22Rv1 (cell line): ENCODE measurements at regions not wholly inside any gene's neighbourhood (a gene's known extent, or its start where the extent isn't known, plus 50 kb on each side); places are given as distances from the start of the nearest gene placed in this dataset.

Experiments used
- H3K27ac ChIP-seq: fragments of 450-650 bp; 2 replicates; pipeline ENCODE4 v1.5.1; 2017
- ZFX ChIP-seq: fragments of 450-650 bp; IDR thresholded peaks from 2 replicates; pipeline ENCODE4 v1.6.1; 2017; ENCODE audit warnings: antibody characterized with exemption, borderline replicate concordance
- TF ChIP-seq, protein P1 (sequence below): fragments of 450-650 bp; IDR thresholded peaks from 2 replicates; pipeline ENCODE4 v1.5.1; 2017; ENCODE audit warnings: mild to moderate bottlenecking

GRCh38 chr13:72489751-72490150 is 237.7 kb downstream of the MZT1 start:
- no peak overlapping the region for H3K27ac ChIP-seq
- TF ChIP-seq, protein P1, sequence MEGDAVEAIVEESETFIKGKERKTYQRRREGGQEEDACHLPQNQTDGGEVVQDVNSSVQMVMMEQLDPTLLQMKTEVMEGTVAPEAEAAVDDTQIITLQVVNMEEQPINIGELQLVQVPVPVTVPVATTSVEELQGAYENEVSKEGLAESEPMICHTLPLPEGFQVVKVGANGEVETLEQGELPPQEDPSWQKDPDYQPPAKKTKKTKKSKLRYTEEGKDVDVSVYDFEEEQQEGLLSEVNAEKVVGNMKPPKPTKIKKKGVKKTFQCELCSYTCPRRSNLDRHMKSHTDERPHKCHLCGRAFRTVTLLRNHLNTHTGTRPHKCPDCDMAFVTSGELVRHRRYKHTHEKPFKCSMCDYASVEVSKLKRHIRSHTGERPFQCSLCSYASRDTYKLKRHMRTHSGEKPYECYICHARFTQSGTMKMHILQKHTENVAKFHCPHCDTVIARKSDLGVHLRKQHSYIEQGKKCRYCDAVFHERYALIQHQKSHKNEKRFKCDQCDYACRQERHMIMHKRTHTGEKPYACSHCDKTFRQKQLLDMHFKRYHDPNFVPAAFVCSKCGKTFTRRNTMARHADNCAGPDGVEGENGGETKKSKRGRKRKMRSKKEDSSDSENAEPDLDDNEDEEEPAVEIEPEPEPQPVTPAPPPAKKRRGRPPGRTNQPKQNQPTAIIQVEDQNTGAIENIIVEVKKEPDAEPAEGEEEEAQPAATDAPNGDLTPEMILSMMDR = no peak
- TF ChIP-seq ZFX = no peak

DNA sequence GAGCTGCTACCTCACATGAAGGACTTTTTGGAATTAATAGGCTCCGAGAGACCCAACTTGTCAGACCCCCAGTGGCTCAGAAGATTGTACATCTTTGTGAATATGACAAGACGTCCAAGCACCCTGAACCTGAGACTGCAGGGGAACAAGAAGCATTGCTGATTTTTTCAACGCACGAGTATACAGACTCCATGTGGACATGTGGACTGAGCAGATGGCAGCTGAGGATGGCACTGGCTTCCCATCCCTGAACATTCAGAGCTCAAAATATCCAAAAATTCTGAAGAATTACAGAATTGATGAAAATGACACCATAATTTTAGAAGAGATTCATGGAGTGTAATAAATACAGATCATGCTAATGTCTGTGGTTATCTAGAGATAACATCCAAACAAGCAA is 254.1 kb downstream of the MZT1 start:
- no peak overlapping the region for H3K27ac ChIP-seq
- TF ChIP-seq ZFX = no peak
- TF ChIP-seq, protein P1 = no peak

DNA sequence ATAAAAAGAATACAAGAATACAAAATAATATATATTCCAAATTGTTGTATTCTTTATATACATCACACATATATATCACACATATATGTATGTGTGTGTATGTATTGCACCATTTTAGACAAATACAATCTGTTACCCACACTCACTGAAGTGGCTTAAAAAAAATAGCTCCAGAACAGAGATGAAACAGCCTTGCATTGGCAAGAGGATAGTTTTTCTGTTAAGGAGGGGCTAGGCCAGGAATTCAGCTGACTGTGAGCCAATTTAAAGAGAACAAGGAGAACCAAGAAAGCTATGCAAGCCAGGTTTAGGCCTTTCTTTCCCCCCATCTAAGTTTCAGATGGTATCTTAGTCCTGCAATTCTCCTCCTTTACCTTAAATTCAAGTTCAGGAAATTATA is 257.5 kb downstream of the MZT1 start:
- no peak overlapping the region for H3K27ac ChIP-seq
- TF ChIP-seq, protein P1 = no peak
- no peak for TF ChIP-seq ZFX

- TF ChIP-seq ZFX = no peak
- TF ChIP-seq, protein P1 = no peak
- no peak overlapping the region for H3K27ac ChIP-seq
Measured at GRCh38 chr13:72463561-72463960, 263.9 kb downstream of the MZT1 start.

DNA sequence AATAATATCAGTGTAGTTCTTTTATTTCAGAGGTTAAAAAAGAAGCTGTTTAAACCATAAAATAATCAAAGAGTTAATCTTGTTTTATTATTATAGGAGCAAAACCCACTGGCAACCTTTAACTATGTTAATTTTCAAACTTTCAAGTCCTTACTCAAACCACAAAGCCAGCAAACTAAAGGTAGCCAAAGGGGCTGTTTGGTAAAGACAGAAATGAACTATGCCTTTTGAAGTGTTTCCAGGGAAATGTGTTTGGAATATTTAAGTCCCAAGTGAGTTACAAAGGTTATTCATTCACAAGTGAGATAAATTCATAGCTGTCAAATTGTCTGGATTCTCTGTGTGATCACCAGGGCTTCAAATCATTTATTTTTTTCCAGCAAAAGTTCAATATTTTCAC is 264.7 kb downstream of the MZT1 start:
- no peak overlapping the region for H3K27ac ChIP-seq
- TF ChIP-seq, protein P1 = no peak
- TF ChIP-seq ZFX = no peak

GRCh38 chr13:72462166-72462565 is 265.3 kb downstream of the MZT1 start:
- no peak overlapping the region for H3K27ac ChIP-seq
- TF ChIP-seq, protein P1 = no peak
- TF ChIP-seq ZFX = no peak

DNA sequence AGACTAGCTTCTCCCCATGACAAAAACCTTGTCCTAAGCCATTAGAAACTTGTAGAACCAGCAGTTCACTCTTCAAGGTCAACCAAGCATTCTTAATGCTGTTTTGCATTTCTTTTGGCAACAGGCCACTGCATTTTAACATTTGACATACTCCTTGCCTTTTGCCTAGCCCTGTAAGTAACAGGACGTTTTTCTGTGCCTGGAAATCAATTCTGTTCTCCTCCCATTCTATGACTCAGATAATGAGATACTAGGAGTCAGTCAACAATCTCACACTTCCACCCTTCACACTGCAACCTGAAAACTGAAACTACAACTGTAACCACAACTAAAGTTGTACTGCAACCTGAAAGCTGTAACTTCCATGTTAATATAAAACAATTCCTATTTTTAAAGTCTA is 268.7 kb downstream of the MZT1 start:
- no peak overlapping the region for H3K27ac ChIP-seq
- no peak for TF ChIP-seq ZFX
- TF ChIP-seq, protein P1 = no peak
